Liver (tissue), 8 donors: ENCODE measurements at regions not wholly inside any gene's neighbourhood (a gene's known extent, or its start where the extent isn't known, plus 50 kb on each side); places are given as distances from the start of the nearest gene placed in this dataset.

ENCODE experiments used
- DNase-seq: peaks from one replicate; pipeline ENCODE4 v3.0.0-alpha.2; 2017; ENCODE audit warnings: low spot score
- H3K27ac ChIP-seq, 2 donors: one replicate each; pipeline ENCODE4 v1.7.0; 2013; ENCODE audit warnings: inconsistent platforms in 2 of 2, low read length in 2 of 2, control low read depth in 1 of 2, low read depth in 1 of 2, mild to moderate bottlenecking in 1 of 2
- H3K27me3 ChIP-seq, 4 donors: one replicate each; pipeline versions ENCODE4 v1.6.1 to v1.7.0; 2013; ENCODE audit warnings: low read length in 3 of 4, inconsistent platforms in 1 of 4, mild to moderate bottlenecking in 1 of 4, moderate library complexity in 1 of 4; ENCODE audit not compliant: control insufficient read depth in 4 of 4, insufficient read depth in 4 of 4
- H3K36me3 ChIP-seq, 4 donors: one replicate each; pipeline versions ENCODE4 v1.6.1 to v1.7.0; 2013; ENCODE audit warnings: low read length in 3 of 4, mild to moderate bottlenecking in 3 of 4, low read depth in 1 of 4, moderate library complexity in 1 of 4; ENCODE audit not compliant: control insufficient read depth in 4 of 4, insufficient read depth in 3 of 4
- H3K4me1 ChIP-seq, 4 donors: one replicate each; pipeline versions ENCODE4 v1.6.1 to v1.7.0; 2013; ENCODE audit warnings: low read length in 3 of 4, mild to moderate bottlenecking in 3 of 4, moderate library complexity in 1 of 4; ENCODE audit not compliant: control insufficient read depth in 4 of 4, insufficient read depth in 4 of 4
- H3K4me3 ChIP-seq, 3 donors: one replicate each; pipeline versions ENCODE4 v1.6.1 to v1.7.0; 2013; ENCODE audit warnings: low read length in 3 of 3, control low read depth in 1 of 3, low read depth in 1 of 3, mild to moderate bottlenecking in 1 of 3
- H3K9ac ChIP-seq, 2 donors: one replicate each; pipeline ENCODE4 v1.7.0; 2013; ENCODE audit warnings: low read length in 2 of 2, mild to moderate bottlenecking in 2 of 2, moderate library complexity in 2 of 2, control low read depth in 1 of 2, low read depth in 1 of 2
- H3K9me3 ChIP-seq, 4 donors: one replicate each; pipeline versions ENCODE4 v1.6.1 to v1.7.0; 2013; ENCODE audit warnings: low read length in 3 of 4; ENCODE audit not compliant: control insufficient read depth in 4 of 4
- ATF3 ChIP-seq: IDR thresholded peaks from 2 replicates; pipeline ENCODE4 v1.6.1; 2016; ENCODE audit warnings: antibody characterized with exemption
- CTCF ChIP-seq: fragments of 150-350 bp; IDR thresholded peaks from 2 replicates; pipeline ENCODE4 v1.5.1; 2017; ENCODE audit warnings: improper control_type of control experiment, low read depth, low read length; ENCODE audit not compliant: missing input control
- EGR1 ChIP-seq, 2 donors: IDR thresholded peaks; 2 replicates each; pipeline ENCODE4 v1.6.1; 2016 to 2018; ENCODE audit warnings: antibody characterized with exemption in 2 of 2, low read depth in 2 of 2
- FOXA1 ChIP-seq: IDR thresholded peaks from 2 replicates; pipeline ENCODE4 v1.6.1; 2016; ENCODE audit warnings: antibody characterized with exemption
- FOXA2 ChIP-seq: IDR thresholded peaks from 2 replicates; pipeline ENCODE4 v1.6.1; 2016; ENCODE audit warnings: antibody characterized with exemption
- GABPA ChIP-seq, 2 donors: IDR thresholded peaks in 1 of 2; conservative IDR thresholded peaks in 1 of 2; 2 replicates each; pipeline ENCODE4 v1.6.1; 2016; ENCODE audit warnings: antibody characterized with exemption in 2 of 2, mild to moderate bottlenecking in 1 of 2, moderate library complexity in 1 of 2
- HNF4A ChIP-seq, 2 donors: conservative IDR thresholded peaks; 2 replicates each; pipeline ENCODE4 v1.6.1; 2016; ENCODE audit warnings: antibody characterized with exemption in 2 of 2, mild to moderate bottlenecking in 2 of 2
- HNF4G ChIP-seq: IDR thresholded peaks from 2 replicates; pipeline ENCODE4 v1.6.1; 2016; ENCODE audit warnings: antibody characterized with exemption
- MAX ChIP-seq: IDR thresholded peaks from 2 replicates; pipeline ENCODE4 v1.6.1; 2016; ENCODE audit warnings: antibody characterized with exemption
- RAD21 ChIP-seq, 2 donors: IDR thresholded peaks; 2 replicates each; pipeline ENCODE4 v1.6.1; 2016; ENCODE audit warnings: antibody characterized with exemption in 2 of 2, mild to moderate bottlenecking in 2 of 2
- REST ChIP-seq: IDR thresholded peaks from 2 replicates; pipeline ENCODE4 v1.6.1; 2016; ENCODE audit warnings: antibody characterized with exemption, mild to moderate bottlenecking
- RXRA ChIP-seq, 2 donors: IDR thresholded peaks; 2 replicates each; pipeline ENCODE4 v1.6.1; 2017 to 2018; ENCODE audit warnings: antibody characterized with exemption in 2 of 2, mild to moderate bottlenecking in 1 of 2
- SP1 ChIP-seq: IDR thresholded peaks from 2 replicates; pipeline ENCODE4 v1.6.1; 2018; ENCODE audit warnings: antibody characterized with exemption, mild to moderate bottlenecking
- TAF1 ChIP-seq: conservative IDR thresholded peaks from 2 replicates; pipeline ENCODE4 v1.6.1; 2016; ENCODE audit warnings: antibody characterized with exemption, mild to moderate bottlenecking
- YY1 ChIP-seq: IDR thresholded peaks from 2 replicates; pipeline ENCODE4 v1.6.1; 2016; ENCODE audit warnings: antibody characterized with exemption, mild to moderate bottlenecking
- ZBTB33 ChIP-seq: IDR thresholded peaks from 2 replicates; pipeline ENCODE4 v1.6.1; 2016; ENCODE audit warnings: antibody characterized with exemption
- WGBS: extraction: QIAGEN DNeasy Blood & Tissue Kit; methylation state at CpG from one replicate; pipeline ENCODE4 v1.1.7; 2013; 5-methylcytosine and 5-hydroxymethylcytosine counted together
- donor health status: healthy.
- donor health status: healthy.
- donor health status: healthy.
- donor health status: healthy.
- donor health status: healthy.

- no peaks in the 10 kb centered on the region for H3K4me1 ChIP-seq
- no peak overlapping the region for H3K27ac ChIP-seq
- no peak for DNase-seq
- H3K9ac ChIP-seq, result no peak overlapping the region
- 73% methylated on average over 6 of the region's 6 CpGs for WGBS
- H3K4me3 ChIP-seq, result no peak overlapping the region
- peaks cover 0 to 1% (median 0%) of the 10 kb centered on the region in 4 donors for H3K9me3 ChIP-seq
- peaks cover 0 to 3% (median 0%) of the 10 kb centered on the region in 4 donors for H3K27me3 ChIP-seq
- TF ChIP-seq RAD21 (IDR thresholded peaks at IDR 0.05), result no peak
- no peaks in the 10 kb centered on the region for H3K36me3 ChIP-seq
Observed at GRCh38 chr16:17564856-17565255, 94.1 kb upstream of the XYLT1 start.

GRCh38 chr16:17563323-17564091 is 92.7 kb upstream of the XYLT1 start:
- Histone ChIP-seq H3K9ac (no peak overlapping the region), H3K36me3 (no peaks in the 10 kb centered on the region), H3K27me3 (peaks cover 0 to 5% (median 1%) of the 10 kb centered on the region in 4 donors), H3K27ac (no peak overlapping the region), H3K9me3 (peaks cover 0 to 1% (median 0%) of the 10 kb centered on the region in 4 donors), H3K4me1 (no peaks in the 10 kb centered on the region), H3K4me3 (no peak overlapping the region)
- no peak for TF ChIP-seq ATF3
- TF ChIP-seq RXRA (IDR thresholded peaks at IDR 0.05), result no peak
- TF ChIP-seq REST, result no peak
- TF ChIP-seq GABPA (IDR thresholded peaks at IDR 0.05 in 1 of 2, conservative IDR thresholded peaks at IDR 0.05 in 1 of 2), result no peak
- TF ChIP-seq HNF4G, result no peak
- TF ChIP-seq FOXA1, result no peak
- no peak for TF ChIP-seq CTCF
- no peak for TF ChIP-seq HNF4A (conservative IDR thresholded peaks at IDR 0.05)
- no peak for TF ChIP-seq EGR1 (IDR thresholded peaks at IDR 0.05; ENCODE audit: low read depth in 2 of 2)
- TF ChIP-seq YY1, result no peak
- no peak for TF ChIP-seq SP1
- TF ChIP-seq MAX, result no peak
- no peak for TF ChIP-seq ZBTB33
- TF ChIP-seq TAF1, result no peak
- no peak for TF ChIP-seq FOXA2
- no peak for DNase-seq
- WGBS, result 75% methylated on average over 8 of the region's 8 CpGs
